K562 (cell line): ENCODE measurements at regions not wholly inside any gene's neighbourhood (a gene's known extent, or its start where the extent isn't known, plus 50 kb on each side); places are given as distances from the start of the nearest gene placed in this dataset.

Experiments
- BACH1 ChIP-seq: fragments of 200-800 bp; sonication (Bioruptor generic); IDR thresholded peaks from 2 replicates; pipeline ENCODE4 v1.6.1; 2016; ENCODE audit warnings: missing genetic modification characterization, missing compliant biosample characterization
- BHLHE40 ChIP-seq: IDR thresholded peaks from 2 replicates; pipeline ENCODE4 v1.6.1; 2011; ENCODE audit warnings: low read length, improper control_type of control experiment
- CHD1 ChIP-seq: fragments of 200-600 bp; sonication (generic); IDR thresholded peaks from one replicate; pipeline ENCODE4 v1.6.1; 2012; ENCODE audit warnings: mild to moderate bottlenecking, moderate library complexity, low read length, inconsistent platforms
- CHD2 ChIP-seq: IDR thresholded peaks from 2 replicates; pipeline ENCODE4 v1.6.1; 2011; ENCODE audit warnings: low read depth, low read length
- DPF2 ChIP-seq: fragments of 450-650 bp; IDR thresholded peaks from 2 replicates; pipeline ENCODE4 v1.6.1; 2016
- FOSL1 ChIP-seq: fragments of 200-800 bp; sonication (Bioruptor generic); conservative IDR thresholded peaks from 2 replicates; pipeline ENCODE4 v1.6.1; 2016; ENCODE audit warnings: missing genetic modification characterization, missing compliant biosample characterization
- FOXJ2 ChIP-seq: fragments of 200-800 bp; sonication (Bioruptor generic); IDR thresholded peaks from 2 replicates; pipeline ENCODE4 v1.6.1; 2016; ENCODE audit warnings: missing genetic modification characterization, missing compliant biosample characterization
- MAFG ChIP-seq: fragments of 450-650 bp; conservative IDR thresholded peaks from 2 replicates; pipeline ENCODE4 v1.6.1; 2016; ENCODE audit warnings: missing genetic modification characterization, missing compliant biosample characterization
- MAFK ChIP-seq: IDR thresholded peaks from 2 replicates; pipeline ENCODE4 v1.6.1; 2011; ENCODE audit warnings: low read length, improper control_type of control experiment
- MYNN ChIP-seq, 2 experiments: sonication (generic); formaldehyde crosslinking in 1 of 2; IDR thresholded peaks; 2 replicates each; pipeline versions ENCODE4 v1.5.0 to v1.6.1; 2016 to 2020; ENCODE audit warnings: antibody characterized with exemption in 1 of 2, missing genetic modification reagents in 1 of 2
- NFIC ChIP-seq: fragments of 450-650 bp; IDR thresholded peaks from 2 replicates; pipeline ENCODE4 v1.6.1; 2017; ENCODE audit warnings: mild to moderate bottlenecking, inconsistent platforms
- OTX1 ChIP-seq: fragments of 450-650 bp; formaldehyde crosslinking; IDR thresholded peaks from 2 replicates; pipeline ENCODE4 v1.4.0; 2022; ENCODE audit warnings: mild to moderate bottlenecking
- POLR2AphosphoS2 ChIP-seq: IDR thresholded peaks from 2 replicates; pipeline ENCODE4 v1.6.1; 2012; ENCODE audit warnings: low read length, improper control_type of control experiment
- TBP ChIP-seq: optimal IDR thresholded peaks from 2 replicates; pipeline ENCODE3; 2011; ENCODE audit warnings: low read depth, low read length, improper control_type of control experiment
- TEAD4 ChIP-seq, 2 experiments: sonication (generic) in 1 of 2; formaldehyde crosslinking in 1 of 2; IDR thresholded peaks; 2 replicates each; pipeline versions ENCODE4 v1.6.1 to v1.8.0; 2012 to 2022; ENCODE audit warnings: borderline replicate concordance in 1 of 2, inconsistent platforms in 1 of 2, low read length in 1 of 2, mild to moderate bottlenecking in 1 of 2, missing genetic modification reagents in 1 of 2
- YY1 ChIP-seq, 3 experiments: IDR thresholded peaks; 2 replicates each; pipeline ENCODE4 v1.6.1; 2011; ENCODE audit warnings: low read length in 2 of 3, mild to moderate bottlenecking in 2 of 3, moderate library complexity in 2 of 3, borderline replicate concordance in 1 of 3, control low read depth in 1 of 3, low read depth in 1 of 3; ENCODE audit not compliant: insufficient read depth in 3 of 3, insufficient replicate concordance in 2 of 3, control insufficient read depth in 1 of 3, insufficient read length in 1 of 3; ENCODE audit errors: extremely low read depth in 1 of 3
- ZC3H8 ChIP-seq: fragments of 450-650 bp; IDR thresholded peaks from 2 replicates; pipeline ENCODE4 v1.6.1; 2017
- ZNF124 ChIP-seq: sonication (generic); formaldehyde crosslinking; IDR thresholded peaks from 2 replicates; pipeline ENCODE4 v1.8.1; 2022; ENCODE audit warnings: missing genetic modification reagents
- ZNF274 ChIP-seq: IDR thresholded peaks from 2 replicates; pipeline ENCODE4 v1.6.1; 2011; ENCODE audit warnings: low read depth, mild to moderate bottlenecking, low read length, moderate library complexity, borderline replicate concordance
- ZNF324 ChIP-seq: fragments of 250-450 bp; sonication (Bioruptor Pico); IDR thresholded peaks from 2 replicates; pipeline ENCODE4 v1.4.0; 2020; ENCODE audit warnings: mild to moderate bottlenecking
- ZNF449 ChIP-seq: fragments of 250-450 bp; sonication (Bioruptor Pico); IDR thresholded peaks from 2 replicates; pipeline ENCODE4 v1.8.0; 2022; ENCODE audit warnings: moderate library complexity, mild to moderate bottlenecking, inconsistent platforms
- ZNF830 ChIP-seq: fragments of 250-450 bp; sonication (Bioruptor Pico); IDR thresholded peaks from 2 replicates; pipeline ENCODE4 v1.5.0; 2021; ENCODE audit warnings: mild to moderate bottlenecking
- TF ChIP-seq, protein P1 (sequence below), 2 experiments: IDR thresholded peaks in 1 of 2; conservative IDR thresholded peaks in 1 of 2; 2 replicates each; pipeline ENCODE4 v1.6.1; 2016; ENCODE audit warnings: low read depth in 2 of 2, mild to moderate bottlenecking in 1 of 2, missing compliant biosample characterization in 1 of 2, missing genetic modification characterization in 1 of 2, moderate library complexity in 1 of 2
- TF ChIP-seq, protein P2 (sequence below): fragments of 450-650 bp; IDR thresholded peaks from 2 replicates; pipeline ENCODE4 v1.6.1; 2016; ENCODE audit warnings: mild to moderate bottlenecking

- TF ChIP-seq, protein P1, sequence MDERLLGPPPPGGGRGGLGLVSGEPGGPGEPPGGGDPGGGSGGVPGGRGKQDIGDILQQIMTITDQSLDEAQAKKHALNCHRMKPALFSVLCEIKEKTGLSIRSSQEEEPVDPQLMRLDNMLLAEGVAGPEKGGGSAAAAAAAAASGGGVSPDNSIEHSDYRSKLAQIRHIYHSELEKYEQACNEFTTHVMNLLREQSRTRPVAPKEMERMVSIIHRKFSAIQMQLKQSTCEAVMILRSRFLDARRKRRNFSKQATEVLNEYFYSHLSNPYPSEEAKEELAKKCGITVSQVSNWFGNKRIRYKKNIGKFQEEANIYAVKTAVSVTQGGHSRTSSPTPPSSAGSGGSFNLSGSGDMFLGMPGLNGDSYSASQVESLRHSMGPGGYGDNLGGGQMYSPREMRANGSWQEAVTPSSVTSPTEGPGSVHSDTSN (CRISPR knock-in tag; IDR thresholded peaks at IDR 0.05; ENCODE audit: low read depth): no peak
- TF ChIP-seq, protein P1 (tag; conservative IDR thresholded peaks at IDR 0.05; ENCODE audit: low read depth): 0 out of 2 replicates have a peak, but pooled peaks have one; percentile 6
- TF ChIP-seq NFIC: no peak
- TF ChIP-seq TEAD4 (IDR thresholded peaks at IDR 0.05; ENCODE audit: low read length): no peak
- TF ChIP-seq TEAD4 (CRISPR knock-in tag; IDR thresholded peaks at IDR 0.05; ENCODE audit: borderline replicate concordance): no peak
- no peak for TF ChIP-seq POLR2AphosphoS2
- TF ChIP-seq BHLHE40: no peak
- TF ChIP-seq CHD2: no peak
- peak; percentile 95 for TF ChIP-seq MAFG (tag)
- no peak for TF ChIP-seq ZNF274
- no peak for TF ChIP-seq ZNF124 (CRISPR knock-in tag)
- TF ChIP-seq FOSL1 (tag): peak; percentile 79
- TF ChIP-seq OTX1: no peak
- no peak for TF ChIP-seq MYNN (IDR thresholded peaks at IDR 0.05)
- TF ChIP-seq MYNN (CRISPR knock-in tag; IDR thresholded peaks at IDR 0.05): no peak
- TF ChIP-seq DPF2: 0 out of 2 replicates have a peak, but pooled peaks have one; percentile 13
- no peak for TF ChIP-seq ZNF324 (CRISPR knock-in tag)
- TF ChIP-seq ZC3H8: no peak
- TF ChIP-seq FOXJ2 (tag): peak; percentile 84
- peak; percentile 82 for TF ChIP-seq BACH1
- TF ChIP-seq ZNF830 (CRISPR knock-in tag): no peak
- peak; percentile 62 for TF ChIP-seq MAFK
- TF ChIP-seq ZNF449 (CRISPR knock-in tag): no peak
- TF ChIP-seq TBP: no peak
- no peak for TF ChIP-seq CHD1
- TF ChIP-seq, protein P2, sequence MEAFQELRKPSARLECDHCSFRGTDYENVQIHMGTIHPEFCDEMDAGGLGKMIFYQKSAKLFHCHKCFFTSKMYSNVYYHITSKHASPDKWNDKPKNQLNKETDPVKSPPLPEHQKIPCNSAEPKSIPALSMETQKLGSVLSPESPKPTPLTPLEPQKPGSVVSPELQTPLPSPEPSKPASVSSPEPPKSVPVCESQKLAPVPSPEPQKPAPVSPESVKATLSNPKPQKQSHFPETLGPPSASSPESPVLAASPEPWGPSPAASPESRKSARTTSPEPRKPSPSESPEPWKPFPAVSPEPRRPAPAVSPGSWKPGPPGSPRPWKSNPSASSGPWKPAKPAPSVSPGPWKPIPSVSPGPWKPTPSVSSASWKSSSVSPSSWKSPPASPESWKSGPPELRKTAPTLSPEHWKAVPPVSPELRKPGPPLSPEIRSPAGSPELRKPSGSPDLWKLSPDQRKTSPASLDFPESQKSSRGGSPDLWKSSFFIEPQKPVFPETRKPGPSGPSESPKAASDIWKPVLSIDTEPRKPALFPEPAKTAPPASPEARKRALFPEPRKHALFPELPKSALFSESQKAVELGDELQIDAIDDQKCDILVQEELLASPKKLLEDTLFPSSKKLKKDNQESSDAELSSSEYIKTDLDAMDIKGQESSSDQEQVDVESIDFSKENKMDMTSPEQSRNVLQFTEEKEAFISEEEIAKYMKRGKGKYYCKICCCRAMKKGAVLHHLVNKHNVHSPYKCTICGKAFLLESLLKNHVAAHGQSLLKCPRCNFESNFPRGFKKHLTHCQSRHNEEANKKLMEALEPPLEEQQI: no peak
- no peak for TF ChIP-seq YY1 (IDR thresholded peaks at IDR 0.05; ENCODE audit: borderline replicate concordance in 1 of 3, control insufficient read depth in 1 of 3, extremely low read depth in 1 of 3, insufficient read depth in 3 of 3, insufficient read length in 1 of 3, insufficient replicate concordance in 2 of 3, low read depth in 1 of 3, low read length in 2 of 3)
Observed at GRCh38 chr1:172980456-172980855, 70.3 kb downstream of the TNFSF18 start (continued).
